ENCODE measurements at regions not wholly inside any gene's neighbourhood (a gene's known extent, or its start where the extent isn't known, plus 50 kb on each side); places are given as distances from the start of the nearest gene placed in this dataset.

- TF ChIP-seq POLR2A (IDR thresholded peaks at IDR 0.05) (no peak), CTCF (IDR thresholded peaks at IDR 0.05) (no peak)
Measured at GRCh38 chr2:150710916-150711315, 223.4 kb upstream of the RND3 start.
